HepG2 (cell line): ENCODE measurements at regions not wholly inside any gene's neighbourhood (a gene's known extent, or its start where the extent isn't known, plus 50 kb on each side); places are given as distances from the start of the nearest gene placed in this dataset.

Experiments
- ATAC-seq: fragments of 200-7000 bp; cut with Tn5 transposase; 3 replicates; pipeline ENCODE4 v1.9.1; 2020; ENCODE audit warnings: mild to moderate bottlenecking, moderate library complexity
- BruUV-seq: library from RNA; stranded (reverse); fragments of 400-500 nt; replicated peaks from 2 replicates; lab custom pipeline; 2021; lab: Mats Ljungman, UMichigan
- CTCF ChIA-PET: fragments of 300-600 bp; formaldehyde crosslinking; extraction: SDS; loops from one replicate; lab custom pipeline; 2021; ENCODE audit warnings: low total read pairs, inconsistent platforms, low intra/inter-chr PET ratio; lab: Yijun Ruan, JAX
- POLR2A ChIA-PET: fragments of 350-600 bp; sonication (Branson Sonifier 250); formaldehyde crosslinking; loops from one replicate; lab custom pipeline; 2020; ENCODE audit warnings: antibody characterized with exemption, inconsistent platforms; lab: Yijun Ruan, JAX
- DNase-seq: peaks from one replicate; pipeline ENCODE4 v3.0.0-alpha.2; 2015; ENCODE audit warnings: low spot score
- FAIRE-seq: peaks from 3 replicates; lab custom pipeline; 2011; peaks lifted over from hg19 to GRCh38; lab: Jason Lieb, UNC
- H2AFZ ChIP-seq: one replicate; pipeline ENCODE4 v1.6.1; 2011; ENCODE audit warnings: low read length, inconsistent platforms
- H3K27ac ChIP-seq: fragments of 300-600 bp; 3 replicates; pipeline ENCODE4 v1.8.0; 2011; ENCODE audit warnings: mixed run types, mild to moderate bottlenecking, mixed read lengths, low read length, inconsistent platforms; ENCODE audit not compliant: insufficient read depth; ENCODE audit errors: extremely low read length
- H3K27me3 ChIP-seq, 2 experiments: fragments of 200-600 bp in 1 of 2; 2 replicates in 1 of 2; 3 replicates in 1 of 2; pipeline versions ENCODE4 v1.6.0 to v1.8.0; 2011; ENCODE audit warnings: low read length in 2 of 2, mild to moderate bottlenecking in 2 of 2, moderate library complexity in 2 of 2, inconsistent platforms in 1 of 2; ENCODE audit not compliant: insufficient read depth in 2 of 2, control insufficient read depth in 1 of 2
- H3K36me3 ChIP-seq, 2 experiments: fragments of 200-600 bp in 1 of 2; replicated peaks in 1 of 2; 2 replicates in 1 of 2; 3 replicates in 1 of 2; pipeline versions ENCODE4 v1.5.1 to v1.8.0; 2011; ENCODE audit warnings: low read length in 2 of 2, inconsistent platforms in 1 of 2; ENCODE audit not compliant: insufficient read depth in 2 of 2, control insufficient read depth in 1 of 2
- H3K4me1 ChIP-seq: 2 replicates; pipeline ENCODE4 v1.5.1; 2012; ENCODE audit warnings: low read length, inconsistent platforms; ENCODE audit not compliant: insufficient read depth
- H3K4me2 ChIP-seq: 2 replicates; pipeline ENCODE4 v1.6.0; 2011; ENCODE audit warnings: low read depth, low read length, inconsistent platforms
- H3K4me3 ChIP-seq, 3 experiments: fragments of 200-600 bp in 1 of 3; sonication (generic), shearing (Covaris generic) in 1 of 3; replicated peaks in 1 of 3; 2 replicates each; pipeline ENCODE4 v1.5.1; 2011 to 2016; ENCODE audit warnings: low read length in 3 of 3, inconsistent platforms in 2 of 3, low read depth in 2 of 3, mild to moderate bottlenecking in 2 of 3, control low read depth in 1 of 3, mixed read lengths in 1 of 3; ENCODE audit not compliant: insufficient read depth in 1 of 3
- H3K79me2 ChIP-seq: one replicate; pipeline ENCODE4 v1.6.1; 2011; ENCODE audit warnings: low read length, inconsistent platforms; ENCODE audit not compliant: insufficient read depth
- H3K9ac ChIP-seq: 2 replicates; pipeline ENCODE4 v1.6.0; 2011; ENCODE audit warnings: mild to moderate bottlenecking, low read depth, low read length, inconsistent platforms; ENCODE audit not compliant: insufficient read depth
- H3K9me3 ChIP-seq: 2 replicates; pipeline ENCODE4 v1.5.1; 2012; ENCODE audit warnings: mild to moderate bottlenecking, low read length
- H4K20me1 ChIP-seq: 2 replicates; pipeline ENCODE4 v1.6.0; 2011; ENCODE audit warnings: inconsistent platforms, mild to moderate bottlenecking, low read length, moderate library complexity; ENCODE audit not compliant: insufficient read depth
- CC2D1A ChIP-seq: sonication (generic); formaldehyde crosslinking; IDR thresholded peaks from 2 replicates; pipeline ENCODE4 v1.8.1; 2023; ENCODE audit warnings: mild to moderate bottlenecking, missing genetic modification reagents
- CREM ChIP-seq, 2 experiments: sonication (generic) in 1 of 2; formaldehyde crosslinking in 1 of 2; IDR thresholded peaks; 2 replicates each; pipeline versions ENCODE4 v1.4.0 to v1.6.1; 2016 to 2020; ENCODE audit warnings: antibody characterized with exemption in 1 of 2, mild to moderate bottlenecking in 1 of 2, missing genetic modification reagents in 1 of 2
- ELF3 ChIP-seq: IDR thresholded peaks from 2 replicates; pipeline ENCODE4 v1.6.1; 2016; ENCODE audit warnings: missing genetic modification reagents, missing compliant biosample characterization
- FOXP1 ChIP-seq, 2 experiments: fragments of 450-650 bp in 1 of 2; IDR thresholded peaks; 2 replicates each; pipeline ENCODE4 v1.6.1; 2017 to 2018; ENCODE audit warnings: antibody characterized with exemption in 1 of 2
- JUND ChIP-seq: sonication (generic); formaldehyde crosslinking; IDR thresholded peaks from 2 replicates; pipeline ENCODE4 v1.8.0; 2022; ENCODE audit warnings: mild to moderate bottlenecking, missing genetic modification reagents
- ZNF7 ChIP-seq: IDR thresholded peaks from 2 replicates; pipeline ENCODE4 v1.6.1; 2016; ENCODE audit warnings: missing biosample characterization, missing genetic modification reagents
- WGBS: methylation state at CpG from one replicate; pipeline ENCODE4 v1.1.6; 2017; ENCODE audit warnings: low lambda C conversion rate; 5-methylcytosine and 5-hydroxymethylcytosine counted together
- in situ Hi-C: cut with HindIII; loops from 2 replicates; pipeline ENCODE4 v1.10.0; 2017; ENCODE audit warnings: low pct_unique_long_range_greater_than_20kb; ENCODE audit not compliant: extremely low pct_ligation_motif_present
- intact Hi-C: fragments of 100-400 bp; cut with micrococcal nuclease; formaldehyde crosslinking; loops from one replicate; pipeline ENCODE4 v1.10.0; 2022; ENCODE audit not compliant: unreplicated experiment
- TF ChIP-seq, protein P1 (sequence below): sonication (generic); formaldehyde crosslinking; IDR thresholded peaks from 2 replicates; pipeline ENCODE4 v1.5.1; 2020; ENCODE audit warnings: missing genetic modification reagents, mild to moderate bottlenecking, borderline replicate concordance
- TF ChIP-seq, protein P2 (sequence below): sonication (generic); formaldehyde crosslinking; conservative IDR thresholded peaks from 2 replicates; pipeline ENCODE4 v1.8.0; 2022; ENCODE audit warnings: missing genetic modification reagents
- TF ChIP-seq, protein P3 (sequence below): sonication (generic); formaldehyde crosslinking; IDR thresholded peaks from 2 replicates; pipeline ENCODE4 v1.5.0; 2020; ENCODE audit warnings: missing genetic modification reagents
- TF ChIP-seq, protein P4 (sequence below): sonication (generic); formaldehyde crosslinking; IDR thresholded peaks from 2 replicates; pipeline ENCODE4 v1.4.0; 2020; ENCODE audit warnings: missing genetic modification reagents, borderline replicate concordance
- TF ChIP-seq, protein P5 (sequence below): sonication (generic); formaldehyde crosslinking; IDR thresholded peaks from 2 replicates; pipeline ENCODE4 v1.4.0; 2020; ENCODE audit warnings: missing genetic modification reagents, borderline replicate concordance

DNA sequence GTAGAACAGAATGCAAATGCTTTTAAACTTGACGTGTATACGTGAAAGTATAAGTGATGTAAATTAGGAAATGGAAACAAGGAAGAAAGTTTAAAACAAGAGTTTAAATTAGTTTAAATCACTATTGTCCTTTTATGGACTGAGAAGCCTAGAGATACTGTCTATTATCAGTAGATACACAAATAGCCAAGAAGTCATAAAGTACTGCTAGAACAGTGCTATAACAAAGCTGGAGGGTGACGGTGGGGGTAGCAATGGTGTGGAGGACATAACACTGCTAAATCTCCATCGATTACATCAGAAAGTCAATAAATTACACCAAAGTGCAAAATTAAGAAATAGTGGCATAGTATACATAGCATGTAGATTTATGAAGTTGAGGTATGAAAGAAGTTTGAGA is 50.1 kb upstream of the CAV2 start:
- POLR2A ChIA-PET: no interaction called here
- CTCF ChIA-PET: no interaction called here
- Histone ChIP-seq H3K4me2 (no peak overlapping the region), H3K27me3 (0 out of 5 replicates have a peak, but pooled peaks cover 0 to 2% of the 10 kb centered on the region in 2 experiments), H3K9me3 (no peaks in the 10 kb centered on the region), H3K4me3 (no peak overlapping the region), H4K20me1 (no peaks in the 10 kb centered on the region), H2AFZ (no peak overlapping the region), H3K4me1 (no peaks in the 10 kb centered on the region), H3K79me2 (no peaks in the 10 kb centered on the region), H3K27ac (no peak overlapping the region), H3K36me3 (no peaks in the 10 kb centered on the region), H3K9ac (no peak overlapping the region)
- WGBS: 47% methylated on average over 4 of the region's 4 CpGs
- no peak for FAIRE-seq
- in situ Hi-C loops: no loop called here
- ATAC-seq: no peak
- no TSS peak for BruUV-seq
- no peak for DNase-seq
- intact Hi-C loops: no loop called here
- TF ChIP-seq ELF3 (CRISPR knock-in tag): no peak
- TF ChIP-seq, protein P1, sequence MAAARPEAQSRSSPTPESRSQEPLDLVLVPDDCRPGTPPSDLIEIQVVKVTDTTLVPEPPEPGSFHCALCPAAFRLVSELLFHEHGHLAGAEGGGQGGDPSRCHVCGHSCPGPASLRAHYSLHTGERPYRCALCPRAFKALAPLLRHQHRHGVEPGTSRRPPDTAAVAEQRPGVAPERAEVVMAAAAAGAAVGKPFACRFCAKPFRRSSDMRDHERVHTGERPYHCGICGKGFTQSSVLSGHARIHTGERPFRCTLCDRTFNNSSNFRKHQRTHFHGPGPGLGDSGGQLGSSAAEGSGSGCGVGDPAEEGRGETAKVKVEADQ (CRISPR knock-in tag): no peak
- no peak for TF ChIP-seq FOXP1 (IDR thresholded peaks at IDR 0.05)
- TF ChIP-seq FOXP1 (CRISPR knock-in tag; IDR thresholded peaks at IDR 0.05): no peak
- TF ChIP-seq, protein P2, sequence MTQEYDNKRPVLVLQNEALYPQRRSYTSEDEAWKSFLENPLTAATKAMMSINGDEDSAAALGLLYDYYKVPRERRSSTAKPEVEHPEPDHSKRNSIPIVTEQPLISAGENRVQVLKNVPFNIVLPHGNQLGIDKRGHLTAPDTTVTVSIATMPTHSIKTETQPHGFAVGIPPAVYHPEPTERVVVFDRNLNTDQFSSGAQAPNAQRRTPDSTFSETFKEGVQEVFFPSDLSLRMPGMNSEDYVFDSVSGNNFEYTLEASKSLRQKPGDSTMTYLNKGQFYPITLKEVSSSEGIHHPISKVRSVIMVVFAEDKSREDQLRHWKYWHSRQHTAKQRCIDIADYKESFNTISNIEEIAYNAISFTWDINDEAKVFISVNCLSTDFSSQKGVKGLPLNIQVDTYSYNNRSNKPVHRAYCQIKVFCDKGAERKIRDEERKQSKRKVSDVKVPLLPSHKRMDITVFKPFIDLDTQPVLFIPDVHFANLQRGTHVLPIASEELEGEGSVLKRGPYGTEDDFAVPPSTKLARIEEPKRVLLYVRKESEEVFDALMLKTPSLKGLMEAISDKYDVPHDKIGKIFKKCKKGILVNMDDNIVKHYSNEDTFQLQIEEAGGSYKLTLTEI (CRISPR knock-in tag): no peak
- TF ChIP-seq, protein P3, sequence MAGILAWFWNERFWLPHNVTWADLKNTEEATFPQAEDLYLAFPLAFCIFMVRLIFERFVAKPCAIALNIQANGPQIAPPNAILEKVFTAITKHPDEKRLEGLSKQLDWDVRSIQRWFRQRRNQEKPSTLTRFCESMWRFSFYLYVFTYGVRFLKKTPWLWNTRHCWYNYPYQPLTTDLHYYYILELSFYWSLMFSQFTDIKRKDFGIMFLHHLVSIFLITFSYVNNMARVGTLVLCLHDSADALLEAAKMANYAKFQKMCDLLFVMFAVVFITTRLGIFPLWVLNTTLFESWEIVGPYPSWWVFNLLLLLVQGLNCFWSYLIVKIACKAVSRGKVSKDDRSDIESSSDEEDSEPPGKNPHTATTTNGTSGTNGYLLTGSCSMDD (CRISPR knock-in tag): no peak
- no peak for TF ChIP-seq ZNF7
- TF ChIP-seq, protein P4, sequence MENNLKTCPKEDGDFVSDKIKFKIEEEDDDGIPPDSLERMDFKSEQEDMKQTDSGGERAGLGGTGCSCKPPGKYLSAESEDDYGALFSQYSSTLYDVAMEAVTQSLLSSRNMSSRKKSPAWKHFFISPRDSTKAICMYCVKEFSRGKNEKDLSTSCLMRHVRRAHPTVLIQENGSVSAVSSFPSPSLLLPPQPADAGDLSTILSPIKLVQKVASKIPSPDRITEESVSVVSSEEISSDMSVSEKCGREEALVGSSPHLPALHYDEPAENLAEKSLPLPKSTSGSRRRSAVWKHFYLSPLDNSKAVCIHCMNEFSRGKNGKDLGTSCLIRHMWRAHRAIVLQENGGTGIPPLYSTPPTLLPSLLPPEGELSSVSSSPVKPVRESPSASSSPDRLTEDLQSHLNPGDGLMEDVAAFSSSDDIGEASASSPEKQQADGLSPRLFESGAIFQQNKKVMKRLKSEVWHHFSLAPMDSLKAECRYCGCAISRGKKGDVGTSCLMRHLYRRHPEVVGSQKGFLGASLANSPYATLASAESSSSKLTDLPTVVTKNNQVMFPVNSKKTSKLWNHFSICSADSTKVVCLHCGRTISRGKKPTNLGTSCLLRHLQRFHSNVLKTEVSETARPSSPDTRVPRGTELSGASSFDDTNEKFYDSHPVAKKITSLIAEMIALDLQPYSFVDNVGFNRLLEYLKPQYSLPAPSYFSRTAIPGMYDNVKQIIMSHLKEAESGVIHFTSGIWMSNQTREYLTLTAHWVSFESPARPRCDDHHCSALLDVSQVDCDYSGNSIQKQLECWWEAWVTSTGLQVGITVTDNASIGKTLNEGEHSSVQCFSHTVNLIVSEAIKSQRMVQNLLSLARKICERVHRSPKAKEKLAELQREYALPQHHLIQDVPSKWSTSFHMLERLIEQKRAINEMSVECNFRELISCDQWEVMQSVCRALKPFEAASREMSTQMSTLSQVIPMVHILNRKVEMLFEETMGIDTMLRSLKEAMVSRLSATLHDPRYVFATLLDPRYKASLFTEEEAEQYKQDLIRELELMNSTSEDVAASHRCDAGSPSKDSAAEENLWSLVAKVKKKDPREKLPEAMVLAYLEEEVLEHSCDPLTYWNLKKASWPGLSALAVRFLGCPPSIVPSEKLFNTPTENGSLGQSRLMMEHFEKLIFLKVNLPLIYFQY (CRISPR knock-in tag): no peak
- no peak for TF ChIP-seq CC2D1A
- TF ChIP-seq, protein P5, sequence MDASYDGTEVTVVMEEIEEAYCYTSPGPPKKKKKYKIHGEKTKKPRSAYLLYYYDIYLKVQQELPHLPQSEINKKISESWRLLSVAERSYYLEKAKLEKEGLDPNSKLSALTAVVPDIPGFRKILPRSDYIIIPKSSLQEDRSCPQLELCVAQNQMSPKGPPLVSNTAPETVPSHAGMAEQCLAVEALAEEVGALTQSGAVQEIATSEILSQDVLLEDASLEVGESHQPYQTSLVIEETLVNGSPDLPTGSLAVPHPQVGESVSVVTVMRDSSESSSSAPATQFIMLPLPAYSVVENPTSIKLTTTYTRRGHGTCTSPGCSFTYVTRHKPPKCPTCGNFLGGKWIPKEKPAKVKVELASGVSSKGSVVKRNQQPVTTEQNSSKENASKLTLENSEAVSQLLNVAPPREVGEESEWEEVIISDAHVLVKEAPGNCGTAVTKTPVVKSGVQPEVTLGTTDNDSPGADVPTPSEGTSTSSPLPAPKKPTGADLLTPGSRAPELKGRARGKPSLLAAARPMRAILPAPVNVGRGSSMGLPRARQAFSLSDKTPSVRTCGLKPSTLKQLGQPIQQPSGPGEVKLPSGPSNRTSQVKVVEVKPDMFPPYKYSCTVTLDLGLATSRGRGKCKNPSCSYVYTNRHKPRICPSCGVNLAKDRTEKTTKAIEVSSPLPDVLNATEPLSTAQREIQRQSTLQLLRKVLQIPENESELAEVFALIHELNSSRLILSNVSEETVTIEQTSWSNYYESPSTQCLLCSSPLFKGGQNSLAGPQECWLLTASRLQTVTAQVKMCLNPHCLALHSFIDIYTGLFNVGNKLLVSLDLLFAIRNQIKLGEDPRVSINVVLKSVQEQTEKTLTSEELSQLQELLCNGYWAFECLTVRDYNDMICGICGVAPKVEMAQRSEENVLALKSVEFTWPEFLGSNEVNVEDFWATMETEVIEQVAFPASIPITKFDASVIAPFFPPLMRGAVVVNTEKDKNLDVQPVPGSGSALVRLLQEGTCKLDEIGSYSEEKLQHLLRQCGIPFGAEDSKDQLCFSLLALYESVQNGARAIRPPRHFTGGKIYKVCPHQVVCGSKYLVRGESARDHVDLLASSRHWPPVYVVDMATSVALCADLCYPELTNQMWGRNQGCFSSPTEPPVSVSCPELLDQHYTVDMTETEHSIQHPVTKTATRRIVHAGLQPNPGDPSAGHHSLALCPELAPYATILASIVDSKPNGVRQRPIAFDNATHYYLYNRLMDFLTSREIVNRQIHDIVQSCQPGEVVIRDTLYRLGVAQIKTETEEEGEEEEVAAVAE (CRISPR knock-in tag): no peak
- no peak for TF ChIP-seq CREM (IDR thresholded peaks at IDR 0.05)
- TF ChIP-seq CREM (CRISPR knock-in tag; IDR thresholded peaks at IDR 0.05): no peak
- no peak for TF ChIP-seq JUND (CRISPR knock-in tag)
